Testis (tissue), 2 donors: ENCODE measurements at regions not wholly inside any gene's neighbourhood (a gene's known extent, or its start where the extent isn't known, plus 50 kb on each side); places are given as distances from the start of the nearest gene placed in this dataset.
A peak's percentile ranks its signal among the peaks of the same experiment; 100 is the strongest.

Source experiments
- DNase-seq: peaks from one replicate; pipeline ENCODE4 v3.0.0-alpha.2; 2019
- H3K27ac ChIP-seq, 2 donors: fragments of 200-600 bp; sonication (generic); one replicate each; pipeline ENCODE4 v1.5.1; 2019
- H3K27me3 ChIP-seq: fragments of 200-600 bp; sonication (generic); one replicate; pipeline ENCODE4 v1.5.1; 2019
- H3K36me3 ChIP-seq: fragments of 200-600 bp; sonication (generic); one replicate; pipeline ENCODE4 v1.5.1; 2017; ENCODE audit warnings: low read depth; ENCODE audit errors: missing control alignments
- H3K4me1 ChIP-seq: fragments of 200-600 bp; sonication (generic); one replicate; pipeline ENCODE4 v1.5.1; 2019
- H3K4me3 ChIP-seq, 2 donors: fragments of 200-600 bp; sonication (generic); one replicate each; pipeline ENCODE4 v1.5.1; 2017 to 2019
- H3K9me3 ChIP-seq: fragments of 200-600 bp; sonication (generic); one replicate; pipeline ENCODE4 v1.5.1; 2017
- CTCF ChIP-seq, 3 experiments: fragments of 450-650 bp in 2 of 3; fragments of 200-600 bp in 1 of 3; sonication (generic) in 1 of 3; IDR thresholded peaks; one replicate each; pipeline ENCODE4 v1.5.1; 2016 to 2019; ENCODE audit warnings: antibody characterized with exemption in 3 of 3, mild to moderate bottlenecking in 2 of 3, moderate library complexity in 1 of 3
- POLR2A ChIP-seq: fragments of 450-650 bp; IDR thresholded peaks from one replicate; pipeline ENCODE4 v1.6.1; 2017; ENCODE audit warnings: antibody characterized with exemption, mild to moderate bottlenecking, moderate library complexity
- WGBS, 2 donors: methylation state at CpG; one replicate each; pipeline ENCODE4 v1.1.5; 2018; 5-methylcytosine and 5-hydroxymethylcytosine counted together
- intact Hi-C: fragments of 100-400 bp; cut with DNase I; formaldehyde crosslinking; loops from one replicate; pipeline ENCODE4 v1.15.1; 2023; ENCODE audit warnings: low total_unique reads

- peak overlapping the region in 1 of 2 donors; percentile 68 for H3K27ac ChIP-seq
- WGBS, 2 donors = 81 to 84% methylated on average over 13 to 15 of the region's 15 CpGs
- TF ChIP-seq POLR2A = no peak
- TF ChIP-seq CTCF (IDR thresholded peaks at IDR 0.05) = no peak
- H3K36me3 ChIP-seq = no peaks in the 10 kb centered on the region
- no peaks in the 10 kb centered on the region for H3K9me3 ChIP-seq
- H3K27me3 ChIP-seq = no peaks in the 10 kb centered on the region
- DNase-seq = no peak
- peaks cover 9% of the 10 kb centered on the region for H3K4me1 ChIP-seq
- H3K4me3 ChIP-seq = no peak overlapping the region
- intact Hi-C loops = no loop called here
Measured at GRCh38 chr20:50408526-50409364, 101.4 kb upstream of the PTPN1 start.

GRCh38 chr20:50409495-50409894, 100.7 kb upstream of the PTPN1 start:
- peak; percentile 45 for DNase-seq
- H3K4me3 ChIP-seq = no peak overlapping the region
- intact Hi-C loops = no loop called here

GRCh38 chr20:50410343-50410742, 99.8 kb upstream of the PTPN1 start:
- 92% methylated on average over 5 to 7 of the region's 7 CpGs for WGBS, 2 donors
- Histone ChIP-seq H3K4me3 (no peak overlapping the region), H3K27me3 (no peaks in the 10 kb centered on the region), H3K27ac (no peak overlapping the region), H3K9me3 (no peaks in the 10 kb centered on the region), H3K36me3 (no peaks in the 10 kb centered on the region), H3K4me1 (peaks cover 10% of the 10 kb centered on the region)
- intact Hi-C loops = no loop called here
- TF ChIP-seq POLR2A = no peak
- no peak for TF ChIP-seq CTCF (IDR thresholded peaks at IDR 0.05)
- no peak for DNase-seq

More at GRCh38 chr20:50409495-50409894, 100.7 kb upstream of the PTPN1 start:
- H3K36me3 ChIP-seq = no peaks in the 10 kb centered on the region
- H3K27ac ChIP-seq = peak overlapping the region in 1 of 2 donors; percentile 68
- 50 to 54% methylated on average over 3 of the region's 3 CpGs for WGBS, 2 donors
- no peaks in the 10 kb centered on the region for H3K9me3 ChIP-seq
- no peaks in the 10 kb centered on the region for H3K27me3 ChIP-seq
- H3K4me1 ChIP-seq = peaks cover 2% of the 10 kb centered on the region
- no peak for TF ChIP-seq POLR2A
- TF ChIP-seq CTCF (IDR thresholded peaks at IDR 0.05) = no peak

GRCh38 chr20:50412069-50412468, 98.1 kb upstream of the PTPN1 start:
- Histone ChIP-seq H3K9me3 (no peaks in the 10 kb centered on the region), H3K27ac (no peak overlapping the region), H3K4me3 (no peak overlapping the region), H3K36me3 (no peaks in the 10 kb centered on the region), H3K4me1 (peaks cover 22% of the 10 kb centered on the region), H3K27me3 (no peaks in the 10 kb centered on the region)
- DNase-seq = no peak
- TF ChIP-seq CTCF (IDR thresholded peaks at IDR 0.05) (no peak), POLR2A (no peak)
- 71 to 72% methylated on average over 6 of the region's 6 CpGs for WGBS, 2 donors
- intact Hi-C loops = no loop called here

GRCh38 chr20:50412499-50412898, 97.7 kb upstream of the PTPN1 start:
- Histone ChIP-seq H3K4me3 (no peak overlapping the region), H3K9me3 (no peaks in the 10 kb centered on the region), H3K27ac (no peak overlapping the region), H3K36me3 (no peaks in the 10 kb centered on the region), H3K4me1 (peaks cover 22% of the 10 kb centered on the region), H3K27me3 (no peaks in the 10 kb centered on the region)
- 92 to 96% methylated on average over 7 of the region's 7 CpGs for WGBS, 2 donors
- no peak for TF ChIP-seq CTCF (IDR thresholded peaks at IDR 0.05)
- no peak for DNase-seq
- intact Hi-C loops = no loop called here
